22Rv1 (cell line): ENCODE measurements at regions not wholly inside any gene's neighbourhood (a gene's known extent, or its start where the extent isn't known, plus 50 kb on each side); places are given as distances from the start of the nearest gene placed in this dataset.
"Not testable (repeated sequence)": the region's sequence is repeated elsewhere in the genome, so short reads cannot be mapped to it uniquely, and the experiment has no call there.

Source experiments
- ZFX ChIP-seq: fragments of 450-650 bp; IDR thresholded peaks from 2 replicates; pipeline ENCODE4 v1.6.1; 2017; ENCODE audit warnings: antibody characterized with exemption, borderline replicate concordance
- TF ChIP-seq, protein P1 (sequence below): fragments of 450-650 bp; IDR thresholded peaks from 2 replicates; pipeline ENCODE4 v1.5.1; 2017; ENCODE audit warnings: mild to moderate bottlenecking

DNA sequence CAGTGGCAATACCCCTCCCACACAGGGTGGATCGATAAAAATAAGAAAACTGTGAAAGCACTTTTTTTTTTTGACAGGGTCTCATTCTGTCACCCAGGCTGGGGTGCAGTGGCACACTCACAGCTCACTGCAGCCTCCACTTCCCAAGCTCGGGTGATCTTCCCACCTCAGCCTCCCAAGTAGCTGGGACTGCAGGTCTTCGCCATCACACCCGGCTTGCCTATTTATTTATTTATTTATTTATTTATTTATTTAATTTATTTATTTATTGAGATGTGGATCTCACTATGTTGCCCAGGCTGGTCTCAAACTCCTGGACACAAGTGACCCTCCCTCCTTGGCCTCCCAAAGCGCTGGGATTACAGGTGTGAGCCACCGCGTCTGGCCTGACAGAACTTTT is 68.0 kb upstream of the PPP1R26 start:
- TF ChIP-seq, protein P1, sequence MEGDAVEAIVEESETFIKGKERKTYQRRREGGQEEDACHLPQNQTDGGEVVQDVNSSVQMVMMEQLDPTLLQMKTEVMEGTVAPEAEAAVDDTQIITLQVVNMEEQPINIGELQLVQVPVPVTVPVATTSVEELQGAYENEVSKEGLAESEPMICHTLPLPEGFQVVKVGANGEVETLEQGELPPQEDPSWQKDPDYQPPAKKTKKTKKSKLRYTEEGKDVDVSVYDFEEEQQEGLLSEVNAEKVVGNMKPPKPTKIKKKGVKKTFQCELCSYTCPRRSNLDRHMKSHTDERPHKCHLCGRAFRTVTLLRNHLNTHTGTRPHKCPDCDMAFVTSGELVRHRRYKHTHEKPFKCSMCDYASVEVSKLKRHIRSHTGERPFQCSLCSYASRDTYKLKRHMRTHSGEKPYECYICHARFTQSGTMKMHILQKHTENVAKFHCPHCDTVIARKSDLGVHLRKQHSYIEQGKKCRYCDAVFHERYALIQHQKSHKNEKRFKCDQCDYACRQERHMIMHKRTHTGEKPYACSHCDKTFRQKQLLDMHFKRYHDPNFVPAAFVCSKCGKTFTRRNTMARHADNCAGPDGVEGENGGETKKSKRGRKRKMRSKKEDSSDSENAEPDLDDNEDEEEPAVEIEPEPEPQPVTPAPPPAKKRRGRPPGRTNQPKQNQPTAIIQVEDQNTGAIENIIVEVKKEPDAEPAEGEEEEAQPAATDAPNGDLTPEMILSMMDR: not testable (repeated sequence)
- TF ChIP-seq ZFX: not testable (repeated sequence)
